ENCODE measurements at regions not wholly inside any gene's neighbourhood (a gene's known extent, or its start where the extent isn't known, plus 50 kb on each side); places are given as distances from the start of the nearest gene placed in this dataset.

DNA sequence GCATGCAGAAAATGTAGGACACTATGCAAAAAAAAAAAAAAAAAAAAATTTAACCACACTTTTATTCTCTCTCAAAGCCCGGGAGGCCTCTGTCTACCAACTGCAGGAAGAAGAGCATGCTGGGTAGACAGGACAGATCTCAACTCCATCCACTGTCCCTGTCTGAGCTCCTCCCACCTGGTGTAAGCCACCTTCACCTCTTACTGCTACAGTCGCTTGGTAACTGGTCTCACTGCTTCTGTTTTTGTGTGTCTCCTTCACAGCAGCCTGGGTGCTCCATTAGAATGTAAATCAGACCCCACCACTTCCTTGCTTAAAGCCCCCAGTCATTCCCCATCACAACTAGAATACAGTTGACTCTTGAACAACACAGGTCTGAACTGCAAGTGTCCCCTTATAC lies 115.1 kb upstream of the PROK2 start (continued):
- TF ChIP-seq SP1 (IDR thresholded peaks at IDR 0.05; ENCODE audit: low read depth, low read length) = no peak

GRCh38 chr3:71896751-71897150 lies 111.8 kb upstream of the PROK2 start:
- ChIA-PET CTCF (ENCODE audit: partially characterized antibody) (interaction anchor here (0.8 to 2.1 kb wide), 6 partner anchors 11 to 168 kb away, joined by 3 to 12 read pairs (median 3); no protein-coding TSS in a partner anchor), POLR2A (ENCODE audit: partially characterized antibody) (no interaction called here)
- no peak overlapping the region for H4K5ac ChIP-seq (ENCODE audit: insufficient read length, low read depth, low read length)
- no peak overlapping the region for H3K4me3 ChIP-seq (ENCODE audit: extremely low read depth in 1 of 4, insufficient read depth in 2 of 4, low read depth in 3 of 4, low read length in 4 of 4)
- no peak overlapping the region for H4K8ac ChIP-seq (ENCODE audit: extremely low read depth, insufficient read depth, low read length)
- H3K27ac ChIP-seq (ENCODE audit: low read depth, low read length) = no peak overlapping the region
- H3K79me1 ChIP-seq (ENCODE audit: low read depth, low read length) = no peaks in the 10 kb centered on the region
- WGBS, 2 experiments (ENCODE audit: extremely low coverage in 1 of 2, insufficient coverage in 1 of 2, insufficient read length in 1 of 2, insufficient replicate concordance in 2 of 2, low coverage in 1 of 2, low lambda C conversion rate in 2 of 2, missing lambda C conversion rate in 1 of 2) = 94% methylated on average over 4 of the region's 4 CpGs; no CpG with 5 or more reads in 1 of the 2 experiments
- DNase-seq (ENCODE audit: low read depth in 1 of 2, low spot score in 2 of 2) (no peak), FAIRE-seq (no peak)
- no peak overlapping the region for H2BK20ac ChIP-seq (ENCODE audit: low read length)
- H3K4me1 ChIP-seq (replicated peaks in 1 of 4; ENCODE audit: control insufficient read depth in 3 of 4, insufficient read depth in 4 of 4, low read length in 3 of 4) = peaks cover 3 to 7% (median 5%) of the 10 kb centered on the region in 4 experiments; a peak in 4 of 7 replicates
- H2AFZ ChIP-seq (ENCODE audit: low read length) = no peak overlapping the region
- H3K4me2 ChIP-seq (ENCODE audit: insufficient read depth in 1 of 2, low read depth in 2 of 2, low read length in 2 of 2) = no peak overlapping the region
- H3K36me3 ChIP-seq (ENCODE audit: control insufficient read depth in 2 of 4, insufficient read depth in 4 of 4, low read length in 3 of 4) = no peaks in the 10 kb centered on the region
- no peak overlapping the region for H3K23ac ChIP-seq (ENCODE audit: insufficient read length)
- H3K4ac ChIP-seq (replicated peaks; ENCODE audit: insufficient read length, low read depth, low read length) = no peak overlapping the region
- no peaks in the 10 kb centered on the region for H4K20me1 ChIP-seq (replicated peaks in 1 of 2; ENCODE audit: control insufficient read depth in 1 of 2, insufficient read depth in 2 of 2, low read length in 2 of 2)
- no peak overlapping the region for H2BK120ac ChIP-seq (replicated peaks; ENCODE audit: low read depth, low read length)
- H3K14ac ChIP-seq (ENCODE audit: insufficient read length) = no peak overlapping the region
- H3K56ac ChIP-seq (replicated peaks; ENCODE audit: insufficient read length, low read depth, low read length) = no peak overlapping the region
- H3K23me2 ChIP-seq (ENCODE audit: low read depth, low read length) = no peaks in the 10 kb centered on the region
- no peaks in the 10 kb centered on the region for H3K27me3 ChIP-seq (replicated peaks in 1 of 4; ENCODE audit: control insufficient read depth in 3 of 4, extremely low read depth in 1 of 4, insufficient read depth in 3 of 4, low read length in 3 of 4)
- H3K9me3 ChIP-seq (ENCODE audit: insufficient read depth in 2 of 2, low read depth in 1 of 2, low read length in 1 of 2) = no peaks in the 10 kb centered on the region
- no peak overlapping the region for H2AK5ac ChIP-seq (ENCODE audit: low read depth, low read length)
- no peak overlapping the region for H3K18ac ChIP-seq (ENCODE audit: extremely low read depth, low read length)
- H2BK12ac ChIP-seq (ENCODE audit: low read depth, low read length) = no peak overlapping the region
- no peak overlapping the region for H3K9ac ChIP-seq (replicated peaks in 1 of 4; ENCODE audit: extremely low read depth in 1 of 4, low read depth in 3 of 4, low read length in 3 of 4)
- H2BK5ac ChIP-seq (ENCODE audit: low read depth, low read length) = no peak overlapping the region
- no peaks in the 10 kb centered on the region for H3K79me2 ChIP-seq (ENCODE audit: control insufficient read depth in 1 of 2, insufficient read depth in 2 of 2, low read length in 2 of 2)
- no peak overlapping the region for H4K91ac ChIP-seq (replicated peaks; ENCODE audit: insufficient read length, low read length)
- H2BK15ac ChIP-seq (ENCODE audit: low read length) = no peak overlapping the region
- TF ChIP-seq POLR2AphosphoS5 (IDR thresholded peaks at IDR 0.05; ENCODE audit: low read depth, low read length) = no peak
- no peak for TF ChIP-seq PHF8 (conservative IDR thresholded peaks at IDR 0.05; ENCODE audit: low read depth, low read length)
- TF ChIP-seq TBP (IDR thresholded peaks at IDR 0.05; ENCODE audit: low read depth, low read length) = no peak
- no peak for TF ChIP-seq RFX5 (IDR thresholded peaks at IDR 0.05; ENCODE audit: borderline replicate concordance, low read depth, low read length)
- no peak for TF ChIP-seq HDAC2 (IDR thresholded peaks at IDR 0.05; ENCODE audit: borderline replicate concordance in 1 of 2, low read depth in 2 of 2, low read length in 2 of 2)
- no peak for TF ChIP-seq ASH2L (IDR thresholded peaks at IDR 0.05; ENCODE audit: low read length)
- TF ChIP-seq KDM4A (IDR thresholded peaks at IDR 0.05; ENCODE audit: low read depth, low read length, severe bottlenecking) = no peak
- no peak for TF ChIP-seq KDM5A (IDR thresholded peaks at IDR 0.05; ENCODE audit: low read length)
- TF ChIP-seq, protein P1, sequence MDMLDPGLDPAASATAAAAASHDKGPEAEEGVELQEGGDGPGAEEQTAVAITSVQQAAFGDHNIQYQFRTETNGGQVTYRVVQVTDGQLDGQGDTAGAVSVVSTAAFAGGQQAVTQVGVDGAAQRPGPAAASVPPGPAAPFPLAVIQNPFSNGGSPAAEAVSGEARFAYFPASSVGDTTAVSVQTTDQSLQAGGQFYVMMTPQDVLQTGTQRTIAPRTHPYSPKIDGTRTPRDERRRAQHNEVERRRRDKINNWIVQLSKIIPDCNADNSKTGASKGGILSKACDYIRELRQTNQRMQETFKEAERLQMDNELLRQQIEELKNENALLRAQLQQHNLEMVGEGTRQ (IDR thresholded peaks at IDR 0.05; ENCODE audit: low read length) = no peak
- TF ChIP-seq YY1 (IDR thresholded peaks at IDR 0.05; ENCODE audit: low read depth, low read length) = no peak
- no peak for TF ChIP-seq JUND (IDR thresholded peaks at IDR 0.05; ENCODE audit: low read length)
- no peak for TF ChIP-seq CBX5 (IDR thresholded peaks at IDR 0.05; ENCODE audit: low read depth, low read length)

All from H1 (cell line).